ENCODE measurements at regions not wholly inside any gene's neighbourhood (a gene's known extent, or its start where the extent isn't known, plus 50 kb on each side); places are given as distances from the start of the nearest gene placed in this dataset.

- no peaks in the 10 kb centered on the region for H3K36me3 ChIP-seq (ENCODE audit: control insufficient read depth, insufficient read depth, low read length)
- no peaks in the 10 kb centered on the region for H3K4me1 ChIP-seq (ENCODE audit: control insufficient read depth, insufficient read depth, low read length)
- H3K27ac ChIP-seq (ENCODE audit: low read length), result no peak overlapping the region
- no peaks in the 10 kb centered on the region for H3K27me3 ChIP-seq (ENCODE audit: control insufficient read depth, insufficient read depth, low read length)
- no peak overlapping the region for H3K4me3 ChIP-seq (ENCODE audit: low read length)
- WGBS (ENCODE audit: insufficient coverage), result no CpG with 5 or more reads among the region's 2 CpGs
- no peak for DNase-seq
- H3K9me3 ChIP-seq (replicated peaks; ENCODE audit: control insufficient read depth, low read depth, low read length), result no peaks in the 10 kb centered on the region
Observed at GRCh38 chr1:98027103-98027705, 106.4 kb upstream of the DPYD start.

DNA sequence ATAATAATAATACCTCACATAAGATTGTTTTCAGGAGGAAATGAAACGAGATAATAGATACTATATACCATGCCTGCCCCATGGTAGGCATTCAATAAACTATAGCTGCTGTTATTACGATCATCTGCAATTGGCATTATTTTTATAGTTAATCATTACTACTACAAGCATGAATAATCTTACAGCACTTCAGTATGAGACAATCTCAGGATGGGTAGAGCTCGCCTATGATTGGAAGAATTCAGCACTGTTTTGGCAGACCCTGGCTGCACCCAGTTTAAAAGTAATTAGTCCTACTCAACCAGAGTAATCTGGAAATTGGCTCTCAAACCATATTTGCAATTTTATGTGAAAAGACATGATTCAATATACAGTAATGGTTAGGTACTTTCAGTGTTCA lies 105.0 kb upstream of the DPYD start:
- H3K27ac ChIP-seq (ENCODE audit: low read length), result no peak overlapping the region
- DNase-seq, result no peak
- WGBS (ENCODE audit: insufficient coverage), result no CpG with 5 or more reads among the region's 3 CpGs
- no peaks in the 10 kb centered on the region for H3K36me3 ChIP-seq (ENCODE audit: control insufficient read depth, insufficient read depth, low read length)
- H3K4me3 ChIP-seq (ENCODE audit: low read length), result no peak overlapping the region
- H3K9me3 ChIP-seq (replicated peaks; ENCODE audit: control insufficient read depth, low read depth, low read length), result no peaks in the 10 kb centered on the region
- H3K4me1 ChIP-seq (ENCODE audit: control insufficient read depth, insufficient read depth, low read length), result no peaks in the 10 kb centered on the region
- H3K27me3 ChIP-seq (ENCODE audit: control insufficient read depth, insufficient read depth, low read length), result no peaks in the 10 kb centered on the region

DNA sequence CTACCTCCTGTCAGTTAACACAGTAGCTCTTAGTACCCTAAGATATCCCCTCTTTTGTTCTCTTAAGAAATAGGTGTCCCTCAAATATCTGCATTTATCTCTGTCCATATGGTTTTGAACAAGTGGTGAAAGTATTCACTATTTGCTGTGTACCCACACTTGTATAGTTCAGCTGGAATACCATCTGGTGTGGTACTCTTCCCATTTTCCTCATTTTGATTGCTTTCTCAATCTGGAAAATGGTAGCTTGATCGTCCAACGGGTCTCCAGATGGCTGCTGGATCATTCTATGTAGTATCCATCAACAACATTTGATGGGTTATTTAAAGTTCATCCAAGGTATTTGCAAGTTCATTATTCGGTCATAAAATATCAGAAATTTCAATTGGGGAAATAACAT lies 100.3 kb upstream of the DPYD start:
- H3K4me3 ChIP-seq (ENCODE audit: low read length), result no peak overlapping the region
- H3K27me3 ChIP-seq (ENCODE audit: control insufficient read depth, insufficient read depth, low read length), result no peaks in the 10 kb centered on the region
- no CpG with 5 or more reads among the region's 3 CpGs for WGBS (ENCODE audit: insufficient coverage)
- H3K4me1 ChIP-seq (ENCODE audit: control insufficient read depth, insufficient read depth, low read length), result no peaks in the 10 kb centered on the region
- no peak for DNase-seq
- no peaks in the 10 kb centered on the region for H3K9me3 ChIP-seq (replicated peaks; ENCODE audit: control insufficient read depth, low read depth, low read length)
- H3K36me3 ChIP-seq (ENCODE audit: control insufficient read depth, insufficient read depth, low read length), result no peaks in the 10 kb centered on the region
- no peak overlapping the region for H3K27ac ChIP-seq (ENCODE audit: low read length)

DNA sequence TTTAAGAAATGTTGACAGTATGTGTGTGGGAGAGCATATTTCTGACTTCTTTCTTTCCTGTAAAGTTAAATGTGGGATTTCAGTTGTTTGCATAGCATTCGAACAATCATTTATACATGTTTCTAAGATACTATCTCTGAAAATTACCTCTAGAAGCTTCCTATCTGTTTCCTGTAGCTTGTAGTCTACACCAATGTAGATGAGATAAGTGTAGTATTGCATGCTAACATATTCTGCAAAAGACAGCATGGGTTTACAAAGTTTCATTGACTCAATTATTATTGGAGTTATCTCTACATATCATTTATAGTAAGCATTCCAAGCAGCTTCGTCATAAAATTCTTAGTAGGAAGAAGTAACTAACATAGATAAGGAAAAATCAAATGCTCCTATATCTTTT lies 98.9 kb upstream of the DPYD start:
- Histone ChIP-seq H3K36me3 (ENCODE audit: control insufficient read depth, insufficient read depth, low read length) (no peaks in the 10 kb centered on the region), H3K4me3 (ENCODE audit: low read length) (no peak overlapping the region), H3K27ac (ENCODE audit: low read length) (no peak overlapping the region), H3K4me1 (ENCODE audit: control insufficient read depth, insufficient read depth, low read length) (no peaks in the 10 kb centered on the region), H3K9me3 (replicated peaks; ENCODE audit: control insufficient read depth, low read depth, low read length) (no peaks in the 10 kb centered on the region), H3K27me3 (ENCODE audit: control insufficient read depth, insufficient read depth, low read length) (no peaks in the 10 kb centered on the region)
- no CpG with 5 or more reads among the region's 2 CpGs for WGBS (ENCODE audit: insufficient coverage)
- no peak for DNase-seq

DNA sequence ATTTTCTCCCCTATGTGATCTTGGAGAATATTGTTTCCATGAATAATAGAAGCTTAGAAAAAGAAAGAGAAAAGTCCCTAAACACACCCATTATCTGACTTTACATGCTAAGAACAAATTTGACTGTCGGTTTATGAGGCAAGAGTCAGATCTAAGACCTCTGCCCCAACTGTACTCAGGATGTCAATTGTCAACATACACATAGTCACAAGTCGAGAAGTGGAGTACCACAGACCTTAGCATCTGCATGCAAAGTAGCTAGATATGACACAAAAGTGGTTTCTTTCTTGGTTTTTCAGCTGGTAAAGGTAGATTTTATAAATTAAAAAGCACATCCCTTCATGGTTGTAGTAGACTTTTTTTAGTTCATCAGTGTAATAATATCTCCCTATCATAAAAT lies 97.2 kb upstream of the DPYD start:
- Histone ChIP-seq H3K4me3 (ENCODE audit: low read length) (no peak overlapping the region), H3K4me1 (ENCODE audit: control insufficient read depth, insufficient read depth, low read length) (no peaks in the 10 kb centered on the region), H3K9me3 (replicated peaks; ENCODE audit: control insufficient read depth, low read depth, low read length) (no peaks in the 10 kb centered on the region), H3K27ac (ENCODE audit: low read length) (no peak overlapping the region), H3K27me3 (ENCODE audit: control insufficient read depth, insufficient read depth, low read length) (no peaks in the 10 kb centered on the region), H3K36me3 (ENCODE audit: control insufficient read depth, insufficient read depth, low read length) (no peaks in the 10 kb centered on the region)
- no peak for DNase-seq
- no CpG with 5 or more reads among the region's 2 CpGs for WGBS (ENCODE audit: insufficient coverage)

GRCh38 chr1:98017184-98017583 lies 96.3 kb upstream of the DPYD start:
- Histone ChIP-seq H3K4me3 (ENCODE audit: low read length) (no peak overlapping the region), H3K27ac (ENCODE audit: low read length) (no peak overlapping the region), H3K27me3 (ENCODE audit: control insufficient read depth, insufficient read depth, low read length) (no peaks in the 10 kb centered on the region), H3K36me3 (ENCODE audit: control insufficient read depth, insufficient read depth, low read length) (no peaks in the 10 kb centered on the region), H3K4me1 (ENCODE audit: control insufficient read depth, insufficient read depth, low read length) (no peaks in the 10 kb centered on the region), H3K9me3 (replicated peaks; ENCODE audit: control insufficient read depth, low read depth, low read length) (no peaks in the 10 kb centered on the region)
- DNase-seq, result no peak

DNA sequence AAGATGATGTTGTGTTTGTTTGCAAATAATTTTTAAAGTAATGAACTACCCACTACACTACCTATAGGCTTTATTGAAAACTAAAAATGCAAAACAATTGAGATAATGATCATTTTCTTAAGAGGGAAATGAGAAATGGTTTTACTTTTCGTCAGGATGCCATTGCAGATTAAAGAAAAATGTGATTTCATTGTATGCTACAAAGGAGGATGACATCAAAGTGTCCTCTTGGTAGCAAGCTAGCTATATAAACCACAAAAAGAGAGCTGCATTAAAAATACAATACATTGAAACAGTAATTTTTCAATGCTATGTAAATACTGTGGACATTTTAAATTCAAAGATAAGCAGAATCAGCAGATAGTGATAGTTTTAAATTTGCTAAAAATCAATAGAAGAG lies 87.5 kb upstream of the DPYD start:
- Histone ChIP-seq H3K4me3 (ENCODE audit: low read length) (no peak overlapping the region), H3K4me1 (ENCODE audit: control insufficient read depth, insufficient read depth, low read length) (no peaks in the 10 kb centered on the region), H3K9me3 (replicated peaks; ENCODE audit: control insufficient read depth, low read depth, low read length) (no peaks in the 10 kb centered on the region), H3K27me3 (ENCODE audit: control insufficient read depth, insufficient read depth, low read length) (no peaks in the 10 kb centered on the region), H3K27ac (ENCODE audit: low read length) (no peak overlapping the region), H3K36me3 (ENCODE audit: control insufficient read depth, insufficient read depth, low read length) (no peaks in the 10 kb centered on the region)
- WGBS (ENCODE audit: insufficient coverage), result no CpG with 5 or more reads among the region's 1 CpG
- no peak for DNase-seq

- Histone ChIP-seq H3K27me3 (ENCODE audit: control insufficient read depth, insufficient read depth, low read length) (no peaks in the 10 kb centered on the region), H3K9me3 (replicated peaks; ENCODE audit: control insufficient read depth, low read depth, low read length) (no peaks in the 10 kb centered on the region), H3K36me3 (ENCODE audit: control insufficient read depth, insufficient read depth, low read length) (no peaks in the 10 kb centered on the region), H3K4me3 (ENCODE audit: low read length) (no peak overlapping the region), H3K4me1 (ENCODE audit: control insufficient read depth, insufficient read depth, low read length) (no peaks in the 10 kb centered on the region), H3K27ac (ENCODE audit: low read length) (no peak overlapping the region)
- DNase-seq, result no peak
Observed at GRCh38 chr1:98005326-98006010, 84.6 kb upstream of the DPYD start.

- no CpG with 5 or more reads among the region's 1 CpG for WGBS (ENCODE audit: insufficient coverage)
- H3K36me3 ChIP-seq (ENCODE audit: control insufficient read depth, insufficient read depth, low read length), result no peaks in the 10 kb centered on the region
- H3K27me3 ChIP-seq (ENCODE audit: control insufficient read depth, insufficient read depth, low read length), result no peaks in the 10 kb centered on the region
- H3K27ac ChIP-seq (ENCODE audit: low read length), result no peak overlapping the region
- H3K9me3 ChIP-seq (replicated peaks; ENCODE audit: control insufficient read depth, low read depth, low read length), result no peaks in the 10 kb centered on the region
- H3K4me3 ChIP-seq (ENCODE audit: low read length), result no peak overlapping the region
- no peaks in the 10 kb centered on the region for H3K4me1 ChIP-seq (ENCODE audit: control insufficient read depth, insufficient read depth, low read length)
- DNase-seq, result no peak
Observed at GRCh38 chr1:98003442-98003841, 82.6 kb upstream of the DPYD start.

GRCh38 chr1:98002288-98002687 lies 81.5 kb upstream of the DPYD start:
- WGBS (ENCODE audit: insufficient coverage), result 60% methylated on average over 1 of the region's 2 CpGs
- no peak overlapping the region for H3K27ac ChIP-seq (ENCODE audit: low read length)
- no peaks in the 10 kb centered on the region for H3K9me3 ChIP-seq (replicated peaks; ENCODE audit: control insufficient read depth, low read depth, low read length)
- H3K4me1 ChIP-seq (ENCODE audit: control insufficient read depth, insufficient read depth, low read length), result no peaks in the 10 kb centered on the region
- H3K36me3 ChIP-seq (ENCODE audit: control insufficient read depth, insufficient read depth, low read length), result no peaks in the 10 kb centered on the region
- H3K27me3 ChIP-seq (ENCODE audit: control insufficient read depth, insufficient read depth, low read length), result no peaks in the 10 kb centered on the region
- no peak overlapping the region for H3K4me3 ChIP-seq (ENCODE audit: low read length)
- peak; percentile 10 for DNase-seq

GRCh38 chr1:98001764-98002163 lies 80.9 kb upstream of the DPYD start:
- H3K4me3 ChIP-seq (ENCODE audit: low read length), result no peak overlapping the region
- WGBS (ENCODE audit: insufficient coverage), result no CpG with 5 or more reads among the region's 1 CpG
- H3K9me3 ChIP-seq (replicated peaks; ENCODE audit: control insufficient read depth, low read depth, low read length), result no peaks in the 10 kb centered on the region
- no peaks in the 10 kb centered on the region for H3K27me3 ChIP-seq (ENCODE audit: control insufficient read depth, insufficient read depth, low read length)
- H3K27ac ChIP-seq (ENCODE audit: low read length), result no peak overlapping the region
- no peaks in the 10 kb centered on the region for H3K36me3 ChIP-seq (ENCODE audit: control insufficient read depth, insufficient read depth, low read length)
- DNase-seq, result no peak
- no peaks in the 10 kb centered on the region for H3K4me1 ChIP-seq (ENCODE audit: control insufficient read depth, insufficient read depth, low read length)
